Omental fat pad (tissue), 3 donors: ENCODE measurements at regions not wholly inside any gene's neighbourhood (a gene's known extent, or its start where the extent isn't known, plus 50 kb on each side); places are given as distances from the start of the nearest gene placed in this dataset.

Experiments
- ATAC-seq: fragments of 150-250 bp; one replicate; pipeline ENCODE4 v1.9.1; 2016; ENCODE audit warnings: mild to moderate bottlenecking, moderate library complexity; ENCODE audit not compliant: low FRiP score
- DNase-seq: peaks from one replicate; pipeline ENCODE4 v3.0.0-alpha.2; 2019; ENCODE audit warnings: low spot score
- TF ChIP-seq, protein P1 (sequence below), 3 donors: fragments of 450-650 bp; IDR thresholded peaks; one replicate each; pipeline ENCODE4 v1.5.1; 2016 to 2017; ENCODE audit warnings: antibody characterized with exemption in 3 of 3, mild to moderate bottlenecking in 3 of 3, moderate library complexity in 2 of 3

DNA sequence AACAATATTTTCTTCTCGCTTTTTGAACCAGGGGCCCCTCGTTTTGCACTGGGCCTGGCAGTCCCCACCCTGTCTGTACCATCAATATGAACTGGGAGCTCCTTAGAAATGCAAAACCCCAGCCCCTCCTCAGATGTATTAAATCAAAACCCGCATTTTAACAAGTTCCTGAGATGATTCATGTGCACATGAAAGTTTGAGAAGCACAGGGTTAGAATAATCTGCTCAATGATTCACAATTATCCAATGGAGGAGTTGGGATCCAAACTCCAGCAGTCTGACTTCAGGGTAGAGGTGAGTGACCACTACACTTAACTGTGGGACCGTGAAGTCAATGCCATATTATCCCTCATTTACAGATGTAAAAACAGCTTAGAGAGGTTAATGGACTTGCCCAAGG, 256.4 kb downstream of the IGSF11 start:
- DNase-seq (no peak), ATAC-seq (no peak)
- TF ChIP-seq, protein P1, sequence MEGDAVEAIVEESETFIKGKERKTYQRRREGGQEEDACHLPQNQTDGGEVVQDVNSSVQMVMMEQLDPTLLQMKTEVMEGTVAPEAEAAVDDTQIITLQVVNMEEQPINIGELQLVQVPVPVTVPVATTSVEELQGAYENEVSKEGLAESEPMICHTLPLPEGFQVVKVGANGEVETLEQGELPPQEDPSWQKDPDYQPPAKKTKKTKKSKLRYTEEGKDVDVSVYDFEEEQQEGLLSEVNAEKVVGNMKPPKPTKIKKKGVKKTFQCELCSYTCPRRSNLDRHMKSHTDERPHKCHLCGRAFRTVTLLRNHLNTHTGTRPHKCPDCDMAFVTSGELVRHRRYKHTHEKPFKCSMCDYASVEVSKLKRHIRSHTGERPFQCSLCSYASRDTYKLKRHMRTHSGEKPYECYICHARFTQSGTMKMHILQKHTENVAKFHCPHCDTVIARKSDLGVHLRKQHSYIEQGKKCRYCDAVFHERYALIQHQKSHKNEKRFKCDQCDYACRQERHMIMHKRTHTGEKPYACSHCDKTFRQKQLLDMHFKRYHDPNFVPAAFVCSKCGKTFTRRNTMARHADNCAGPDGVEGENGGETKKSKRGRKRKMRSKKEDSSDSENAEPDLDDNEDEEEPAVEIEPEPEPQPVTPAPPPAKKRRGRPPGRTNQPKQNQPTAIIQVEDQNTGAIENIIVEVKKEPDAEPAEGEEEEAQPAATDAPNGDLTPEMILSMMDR (IDR thresholded peaks at IDR 0.05): no peak

- TF ChIP-seq, protein P1 (IDR thresholded peaks at IDR 0.05): no peak
- no peak for DNase-seq
- ATAC-seq: no peak
These were observed 253.4 kb downstream of the IGSF11 start for GRCh38 chr3:118781232-118781631.

- ATAC-seq: no peak
- no peak for DNase-seq
- TF ChIP-seq, protein P1 (IDR thresholded peaks at IDR 0.05): no peak
These were observed 252.8 kb downstream of the IGSF11 start for GRCh38 chr3:118781839-118782238.

GRCh38 chr3:118782755-118783202, 251.9 kb downstream of the IGSF11 start:
- ATAC-seq (no peak), DNase-seq (no peak)
- TF ChIP-seq, protein P1 (IDR thresholded peaks at IDR 0.05): no peak

- no peak for DNase-seq
- TF ChIP-seq, protein P1 (IDR thresholded peaks at IDR 0.05): no peak
- no peak for ATAC-seq
These were observed 249.2 kb downstream of the IGSF11 start for GRCh38 chr3:118785415-118785814.

DNA sequence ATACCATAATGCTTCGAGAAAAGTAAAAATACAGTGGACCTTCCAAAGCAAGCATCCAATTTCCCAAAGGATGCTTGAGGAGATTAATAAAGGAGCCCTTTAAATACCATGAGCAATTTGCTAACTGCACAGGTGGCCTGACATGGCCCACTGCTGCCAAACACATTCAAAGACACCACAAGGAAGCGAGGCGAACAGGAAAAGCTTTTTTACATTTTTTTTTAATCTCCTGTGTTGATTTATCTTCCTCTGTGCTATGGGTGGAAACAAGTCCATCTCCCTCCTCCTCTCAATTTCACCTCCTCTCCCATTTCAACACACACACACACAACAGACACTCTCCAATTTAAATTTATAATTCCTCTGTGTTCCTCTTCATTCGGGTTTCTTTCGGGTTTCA, 243.4 kb downstream of the IGSF11 start:
- DNase-seq: no peak
- no peak for ATAC-seq
- TF ChIP-seq, protein P1 (IDR thresholded peaks at IDR 0.05): no peak

DNA sequence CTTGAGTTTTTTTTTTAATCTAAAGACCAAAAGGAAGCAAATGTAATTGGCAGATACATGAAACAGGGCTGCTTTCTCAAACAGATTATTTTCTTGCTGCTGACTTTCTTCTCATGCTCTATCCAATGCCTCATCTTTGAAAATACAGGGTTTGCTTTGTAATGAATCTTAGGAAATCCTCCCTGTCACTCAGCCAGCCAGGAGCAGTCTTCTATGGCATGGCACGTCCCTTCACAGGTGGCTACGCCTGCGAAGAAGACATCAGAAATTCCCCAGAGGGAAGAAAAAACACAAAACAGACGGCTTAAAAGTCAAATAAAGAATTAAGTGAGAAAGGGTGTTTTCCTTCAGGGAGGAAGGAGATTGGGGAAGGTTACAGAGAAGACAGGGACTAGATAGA, 242.5 kb downstream of the IGSF11 start:
- TF ChIP-seq, protein P1 (IDR thresholded peaks at IDR 0.05): no peak
- ATAC-seq (no peak), DNase-seq (no peak)
